GM21717 (cell line): ENCODE measurements at regions not wholly inside any gene's neighbourhood (a gene's known extent, or its start where the extent isn't known, plus 50 kb on each side); places are given as distances from the start of the nearest gene placed in this dataset.
"Not testable (repeated sequence)": the region's sequence is repeated elsewhere in the genome, so short reads cannot be mapped to it uniquely, and the experiment has no call there.

ENCODE experiments used
- ATAC-seq: cut with Tn5 transposase; IDR thresholded peaks from one replicate; pipeline ENCODE4 v1.9.1; 2021; ENCODE audit warnings: mild to moderate bottlenecking, moderate library complexity; ENCODE audit not compliant: unreplicated experiment

GRCh38 chr5:177664737-177665136 is 64.8 kb downstream of the B4GALT7 start:
- ATAC-seq, result not testable (repeated sequence)

GRCh38 chr5:177665172-177665571 is 65.2 kb downstream of the B4GALT7 start:
- not testable (repeated sequence) for ATAC-seq

DNA sequence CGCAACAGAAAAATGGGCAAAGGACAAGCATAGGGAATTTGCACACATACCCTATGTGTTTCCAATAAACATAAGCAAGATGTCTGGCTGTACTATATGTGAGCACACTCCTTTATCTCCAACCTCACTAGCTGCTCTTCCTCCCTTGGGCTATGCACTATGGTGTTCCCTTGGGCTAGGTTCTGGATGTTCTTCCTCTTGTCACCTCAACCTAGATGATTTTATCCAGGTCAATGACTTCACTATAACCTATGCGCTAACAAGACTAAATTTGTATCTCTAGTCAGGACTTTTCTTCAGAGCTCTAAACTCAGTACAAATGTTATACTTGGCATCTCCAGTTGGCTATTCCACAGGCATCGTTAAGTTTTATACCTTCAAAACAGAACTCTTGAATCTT is 66.0 kb downstream of the B4GALT7 start:
- ATAC-seq, result not testable (repeated sequence)

DNA sequence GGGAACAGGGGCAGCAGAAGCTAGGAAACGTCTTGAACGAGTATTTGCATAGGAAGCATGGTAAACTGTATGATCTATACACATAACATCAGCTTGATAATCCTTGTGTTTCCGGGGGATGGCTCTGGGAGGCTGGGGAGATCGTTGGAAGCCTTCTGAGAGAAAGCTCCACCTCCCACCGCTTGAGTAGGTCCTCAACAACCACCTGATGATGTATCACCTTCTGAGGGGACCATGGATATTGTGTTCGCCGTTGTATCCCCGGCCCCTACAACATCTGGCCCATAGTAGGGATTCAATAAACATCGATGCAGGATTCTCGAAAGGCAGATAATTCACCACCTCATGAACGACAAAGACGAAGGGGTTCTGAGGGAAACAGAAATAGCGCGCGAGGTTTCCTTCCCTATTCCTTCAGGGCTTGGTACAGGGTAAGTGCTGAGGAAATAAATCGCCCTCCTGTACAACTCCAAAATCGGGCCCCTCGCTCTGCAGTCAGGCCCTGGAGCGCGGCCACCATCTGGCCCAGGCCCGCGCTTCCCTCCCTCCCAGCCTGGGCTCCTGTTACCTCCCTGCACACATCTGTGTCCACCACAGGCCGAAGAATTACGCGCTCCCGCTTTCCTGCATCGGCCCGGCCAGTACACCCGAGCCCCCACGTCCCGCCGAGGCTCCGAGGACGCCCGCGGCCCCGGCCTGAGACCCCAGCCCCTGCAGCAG is 71.3 kb downstream of the B4GALT7 start:
- ATAC-seq, result peak; percentile 23

GRCh38 chr5:177671755-177672690 is 72.1 kb downstream of the B4GALT7 start:
- peak; percentile 80 for ATAC-seq
